ENCODE measurements at regions not wholly inside any gene's neighbourhood (a gene's known extent, or its start where the extent isn't known, plus 50 kb on each side); places are given as distances from the start of the nearest gene placed in this dataset.
A peak's percentile ranks its signal among the peaks of the same experiment; 100 is the strongest.

DNA sequence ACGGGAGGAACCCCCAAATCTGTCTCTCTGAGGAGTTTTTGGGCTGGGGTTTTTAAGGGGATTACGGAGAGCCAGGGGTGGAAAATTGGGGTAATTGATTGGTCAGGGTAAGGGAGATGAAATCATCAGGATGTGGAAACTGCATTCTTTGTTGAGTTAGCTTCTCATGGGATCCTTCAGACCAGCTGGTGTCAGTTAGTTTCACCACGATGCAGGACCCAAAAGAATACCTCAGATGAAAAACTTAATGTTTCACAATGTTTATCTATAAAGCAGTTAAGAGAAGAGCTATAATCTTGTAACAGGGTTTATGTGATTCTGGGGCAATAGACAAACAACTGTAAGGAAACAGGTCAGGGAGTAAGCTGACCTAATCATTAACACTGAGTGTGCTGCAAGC lies 230.8 kb downstream of the POU4F1 start:
- H4K20me1 ChIP-seq (replicated peaks; ENCODE audit: insufficient read depth) = no peaks in the 10 kb centered on the region
- ATAC-seq = no peak
- H3K27ac Mint-ChIP-seq = 0 out of 2 replicates have a peak overlapping the region, but pooled peaks have one; percentile 35
- no peaks in the 10 kb centered on the region for H3K36me3 ChIP-seq (ENCODE audit: insufficient read depth)
- H3K9me2 ChIP-seq (ENCODE audit: insufficient read depth) = no peaks in the 10 kb centered on the region; the same call in 1 of the 2 replicates
- no peaks in the 10 kb centered on the region for H3K9me3 Mint-ChIP-seq
- TF ChIP-seq POLR2AphosphoS5 (IDR thresholded peaks at IDR 0.05; ENCODE audit: low read depth) = no peak
- TF ChIP-seq ZNF331 (CRISPR knock-in tag; IDR thresholded peaks at IDR 0.05; ENCODE audit: low read depth) = no peak
- no peak for TF ChIP-seq CREB1 (CRISPR knock-in tag; IDR thresholded peaks at IDR 0.05; ENCODE audit: low read depth)
- TF ChIP-seq, protein P1, sequence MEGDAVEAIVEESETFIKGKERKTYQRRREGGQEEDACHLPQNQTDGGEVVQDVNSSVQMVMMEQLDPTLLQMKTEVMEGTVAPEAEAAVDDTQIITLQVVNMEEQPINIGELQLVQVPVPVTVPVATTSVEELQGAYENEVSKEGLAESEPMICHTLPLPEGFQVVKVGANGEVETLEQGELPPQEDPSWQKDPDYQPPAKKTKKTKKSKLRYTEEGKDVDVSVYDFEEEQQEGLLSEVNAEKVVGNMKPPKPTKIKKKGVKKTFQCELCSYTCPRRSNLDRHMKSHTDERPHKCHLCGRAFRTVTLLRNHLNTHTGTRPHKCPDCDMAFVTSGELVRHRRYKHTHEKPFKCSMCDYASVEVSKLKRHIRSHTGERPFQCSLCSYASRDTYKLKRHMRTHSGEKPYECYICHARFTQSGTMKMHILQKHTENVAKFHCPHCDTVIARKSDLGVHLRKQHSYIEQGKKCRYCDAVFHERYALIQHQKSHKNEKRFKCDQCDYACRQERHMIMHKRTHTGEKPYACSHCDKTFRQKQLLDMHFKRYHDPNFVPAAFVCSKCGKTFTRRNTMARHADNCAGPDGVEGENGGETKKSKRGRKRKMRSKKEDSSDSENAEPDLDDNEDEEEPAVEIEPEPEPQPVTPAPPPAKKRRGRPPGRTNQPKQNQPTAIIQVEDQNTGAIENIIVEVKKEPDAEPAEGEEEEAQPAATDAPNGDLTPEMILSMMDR (conservative IDR thresholded peaks at IDR 0.05; ENCODE audit: low read depth in 2 of 2) = no peak
- TF ChIP-seq, protein P2, sequence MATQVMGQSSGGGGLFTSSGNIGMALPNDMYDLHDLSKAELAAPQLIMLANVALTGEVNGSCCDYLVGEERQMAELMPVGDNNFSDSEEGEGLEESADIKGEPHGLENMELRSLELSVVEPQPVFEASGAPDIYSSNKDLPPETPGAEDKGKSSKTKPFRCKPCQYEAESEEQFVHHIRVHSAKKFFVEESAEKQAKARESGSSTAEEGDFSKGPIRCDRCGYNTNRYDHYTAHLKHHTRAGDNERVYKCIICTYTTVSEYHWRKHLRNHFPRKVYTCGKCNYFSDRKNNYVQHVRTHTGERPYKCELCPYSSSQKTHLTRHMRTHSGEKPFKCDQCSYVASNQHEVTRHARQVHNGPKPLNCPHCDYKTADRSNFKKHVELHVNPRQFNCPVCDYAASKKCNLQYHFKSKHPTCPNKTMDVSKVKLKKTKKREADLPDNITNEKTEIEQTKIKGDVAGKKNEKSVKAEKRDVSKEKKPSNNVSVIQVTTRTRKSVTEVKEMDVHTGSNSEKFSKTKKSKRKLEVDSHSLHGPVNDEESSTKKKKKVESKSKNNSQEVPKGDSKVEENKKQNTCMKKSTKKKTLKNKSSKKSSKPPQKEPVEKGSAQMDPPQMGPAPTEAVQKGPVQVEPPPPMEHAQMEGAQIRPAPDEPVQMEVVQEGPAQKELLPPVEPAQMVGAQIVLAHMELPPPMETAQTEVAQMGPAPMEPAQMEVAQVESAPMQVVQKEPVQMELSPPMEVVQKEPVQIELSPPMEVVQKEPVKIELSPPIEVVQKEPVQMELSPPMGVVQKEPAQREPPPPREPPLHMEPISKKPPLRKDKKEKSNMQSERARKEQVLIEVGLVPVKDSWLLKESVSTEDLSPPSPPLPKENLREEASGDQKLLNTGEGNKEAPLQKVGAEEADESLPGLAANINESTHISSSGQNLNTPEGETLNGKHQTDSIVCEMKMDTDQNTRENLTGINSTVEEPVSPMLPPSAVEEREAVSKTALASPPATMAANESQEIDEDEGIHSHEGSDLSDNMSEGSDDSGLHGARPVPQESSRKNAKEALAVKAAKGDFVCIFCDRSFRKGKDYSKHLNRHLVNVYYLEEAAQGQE (IDR thresholded peaks at IDR 0.05; ENCODE audit: unreplicated experiment) = no peak
- TF ChIP-seq EZH2phosphoT487 (IDR thresholded peaks at IDR 0.05; ENCODE audit: unreplicated experiment) = no peak
- no peak for TF ChIP-seq JUNB (IDR thresholded peaks at IDR 0.05; ENCODE audit: unreplicated experiment)
- TF ChIP-seq, protein P3, sequence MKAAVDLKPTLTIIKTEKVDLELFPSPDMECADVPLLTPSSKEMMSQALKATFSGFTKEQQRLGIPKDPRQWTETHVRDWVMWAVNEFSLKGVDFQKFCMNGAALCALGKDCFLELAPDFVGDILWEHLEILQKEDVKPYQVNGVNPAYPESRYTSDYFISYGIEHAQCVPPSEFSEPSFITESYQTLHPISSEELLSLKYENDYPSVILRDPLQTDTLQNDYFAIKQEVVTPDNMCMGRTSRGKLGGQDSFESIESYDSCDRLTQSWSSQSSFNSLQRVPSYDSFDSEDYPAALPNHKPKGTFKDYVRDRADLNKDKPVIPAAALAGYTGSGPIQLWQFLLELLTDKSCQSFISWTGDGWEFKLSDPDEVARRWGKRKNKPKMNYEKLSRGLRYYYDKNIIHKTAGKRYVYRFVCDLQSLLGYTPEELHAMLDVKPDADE (IDR thresholded peaks at IDR 0.05) = no peak
- no peaks in the 10 kb centered on the region for H3K27me3 ChIP-seq (ENCODE audit: insufficient read depth)
- H3K27me3 Mint-ChIP-seq (ENCODE audit: insufficient read depth, low read depth, poor library complexity) = no peaks in the 10 kb centered on the region
- no peak overlapping the region for H3K4me2 ChIP-seq
- H3K79me2 ChIP-seq (replicated peaks; ENCODE audit: insufficient read depth) = no peaks in the 10 kb centered on the region
- no peak overlapping the region for H3K27ac ChIP-seq (ENCODE audit: low read depth)
- no peak overlapping the region for H3K4me3 ChIP-seq
- H3K4me1 ChIP-seq (ENCODE audit: insufficient read depth) = no peaks in the 10 kb centered on the region
- DNase-seq (ENCODE audit: low spot score) = no peak
- no peaks in the 10 kb centered on the region for H3K4me1 Mint-ChIP-seq
- H3F3A ChIP-seq (replicated peaks; ENCODE audit: low read depth) = no peaks in the 10 kb centered on the region
- no peaks in the 10 kb centered on the region for H3K36me3 Mint-ChIP-seq (ENCODE audit: low read depth)
- no peak overlapping the region for H3K4me3 Mint-ChIP-seq
- no peak overlapping the region for H2AFZ ChIP-seq

DNA sequence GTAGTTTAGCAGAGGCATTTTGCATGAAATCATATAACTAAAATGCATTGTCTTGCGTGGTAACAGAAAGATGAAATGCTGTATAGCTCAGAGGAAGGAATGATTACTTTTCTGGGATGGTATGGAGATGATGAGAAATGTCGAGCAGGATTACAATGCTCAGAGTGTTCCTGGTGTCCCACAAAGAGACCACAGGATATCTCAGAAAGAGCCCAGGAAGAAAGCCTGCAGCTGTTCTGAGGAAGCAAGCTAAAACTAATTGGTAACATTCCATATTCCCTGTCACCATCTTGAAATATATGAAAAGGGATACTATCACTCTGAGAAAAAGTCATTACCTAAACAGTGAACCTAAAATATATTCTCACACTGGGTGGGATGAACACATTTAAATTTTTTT lies 233.1 kb downstream of the POU4F1 start:
- H3K4me2 ChIP-seq = no peak overlapping the region
- no peaks in the 10 kb centered on the region for H3K27me3 Mint-ChIP-seq (ENCODE audit: insufficient read depth, low read depth, poor library complexity)
- no peaks in the 10 kb centered on the region for H3K27me3 ChIP-seq (ENCODE audit: insufficient read depth)
- no peaks in the 10 kb centered on the region for H3K4me1 Mint-ChIP-seq
- H2AFZ ChIP-seq = no peak overlapping the region
- no peaks in the 10 kb centered on the region for H3K36me3 Mint-ChIP-seq (ENCODE audit: low read depth)
- no peaks in the 10 kb centered on the region for H3F3A ChIP-seq (replicated peaks; ENCODE audit: low read depth)
- no peaks in the 10 kb centered on the region for H3K36me3 ChIP-seq (ENCODE audit: insufficient read depth)
- no peaks in the 10 kb centered on the region for H4K20me1 ChIP-seq (replicated peaks; ENCODE audit: insufficient read depth)
- no peak overlapping the region for H3K4me3 Mint-ChIP-seq
- H3K9me3 Mint-ChIP-seq = no peaks in the 10 kb centered on the region
- DNase-seq (ENCODE audit: low spot score) = no peak
- no peaks in the 10 kb centered on the region for H3K79me2 ChIP-seq (replicated peaks; ENCODE audit: insufficient read depth)
- H3K27ac Mint-ChIP-seq = no peak overlapping the region
- no peaks in the 10 kb centered on the region for H3K4me1 ChIP-seq (ENCODE audit: insufficient read depth)
- no peak for ATAC-seq
- no peak overlapping the region for H3K4me3 ChIP-seq
- H3K9me2 ChIP-seq (ENCODE audit: insufficient read depth) = no peaks in the 10 kb centered on the region
- TF ChIP-seq EZH2phosphoT487 (IDR thresholded peaks at IDR 0.05; ENCODE audit: unreplicated experiment) = no peak
- H3K27ac ChIP-seq (ENCODE audit: low read depth) = no peak overlapping the region

Data from GM23338 (cell line).